ENCODE measurements at regions not wholly inside any gene's neighbourhood (a gene's known extent, or its start where the extent isn't known, plus 50 kb on each side); places are given as distances from the start of the nearest gene placed in this dataset.

DNA sequence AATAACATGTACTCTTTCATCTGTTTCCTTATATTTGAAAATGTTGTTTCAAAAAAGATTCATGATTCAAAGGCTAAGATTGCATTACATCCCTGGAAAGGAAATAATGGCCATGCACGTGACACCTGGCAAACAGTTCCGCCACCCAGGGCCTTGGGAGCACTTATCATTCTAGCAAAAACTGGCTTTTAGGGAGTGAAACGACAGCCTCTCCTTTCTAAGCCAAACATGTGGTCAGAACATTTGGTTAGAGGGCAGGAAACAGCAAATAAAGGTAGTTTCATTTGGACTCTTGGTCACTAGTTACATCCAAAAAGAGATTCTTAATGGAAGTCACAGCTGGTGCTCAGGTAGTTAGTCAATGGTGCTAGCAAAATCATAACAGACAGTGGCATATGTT is 83.5 kb downstream of the FAS start:
- TF ChIP-seq EZH2phosphoT487 (IDR thresholded peaks at IDR 0.05; ENCODE audit: borderline replicate concordance, low read depth, low read length) = no peak
- TF ChIP-seq, protein P1, sequence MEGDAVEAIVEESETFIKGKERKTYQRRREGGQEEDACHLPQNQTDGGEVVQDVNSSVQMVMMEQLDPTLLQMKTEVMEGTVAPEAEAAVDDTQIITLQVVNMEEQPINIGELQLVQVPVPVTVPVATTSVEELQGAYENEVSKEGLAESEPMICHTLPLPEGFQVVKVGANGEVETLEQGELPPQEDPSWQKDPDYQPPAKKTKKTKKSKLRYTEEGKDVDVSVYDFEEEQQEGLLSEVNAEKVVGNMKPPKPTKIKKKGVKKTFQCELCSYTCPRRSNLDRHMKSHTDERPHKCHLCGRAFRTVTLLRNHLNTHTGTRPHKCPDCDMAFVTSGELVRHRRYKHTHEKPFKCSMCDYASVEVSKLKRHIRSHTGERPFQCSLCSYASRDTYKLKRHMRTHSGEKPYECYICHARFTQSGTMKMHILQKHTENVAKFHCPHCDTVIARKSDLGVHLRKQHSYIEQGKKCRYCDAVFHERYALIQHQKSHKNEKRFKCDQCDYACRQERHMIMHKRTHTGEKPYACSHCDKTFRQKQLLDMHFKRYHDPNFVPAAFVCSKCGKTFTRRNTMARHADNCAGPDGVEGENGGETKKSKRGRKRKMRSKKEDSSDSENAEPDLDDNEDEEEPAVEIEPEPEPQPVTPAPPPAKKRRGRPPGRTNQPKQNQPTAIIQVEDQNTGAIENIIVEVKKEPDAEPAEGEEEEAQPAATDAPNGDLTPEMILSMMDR (conservative IDR thresholded peaks at IDR 0.05; ENCODE audit: low read length) = no peak
- ChIA-PET CTCF (ENCODE audit: unreplicated experiment) (no interaction called here), POLR2A (no interaction called here)
- no peak for DNase-seq (ENCODE audit: low spot score)
- H3K9me3 ChIP-seq (ENCODE audit: low read length) = no peaks in the 10 kb centered on the region
- no peaks in the 10 kb centered on the region for H3K79me2 ChIP-seq (ENCODE audit: insufficient read depth, low read depth, low read length)
- no peak overlapping the region for H3K4me2 ChIP-seq (ENCODE audit: low read length)
- no peaks in the 10 kb centered on the region for H3K4me1 ChIP-seq (ENCODE audit: insufficient read depth, low read length, poor library complexity, severe bottlenecking)
- BruUV-seq (replicated peaks) = no TSS peak
- H3K27ac ChIP-seq (ENCODE audit: low read depth, low read length, poor library complexity, severe bottlenecking) = no peak overlapping the region
- H2AFZ ChIP-seq (ENCODE audit: low read length) = no peak overlapping the region
- no peak overlapping the region for H3K4me3 ChIP-seq (ENCODE audit: low read depth, low read length, poor library complexity, severe bottlenecking)
- no peaks in the 10 kb centered on the region for H4K20me1 ChIP-seq (ENCODE audit: insufficient read depth, low read length)
- intact Hi-C loops (cut with micrococcal nuclease; ENCODE audit: unreplicated experiment) = no loop called here
- H3K36me3 ChIP-seq (ENCODE audit: insufficient read depth, low read length) = no peaks in the 10 kb centered on the region
- no peaks in the 10 kb centered on the region for H3K9me2 ChIP-seq (ENCODE audit: insufficient read depth, low read length)

DNA sequence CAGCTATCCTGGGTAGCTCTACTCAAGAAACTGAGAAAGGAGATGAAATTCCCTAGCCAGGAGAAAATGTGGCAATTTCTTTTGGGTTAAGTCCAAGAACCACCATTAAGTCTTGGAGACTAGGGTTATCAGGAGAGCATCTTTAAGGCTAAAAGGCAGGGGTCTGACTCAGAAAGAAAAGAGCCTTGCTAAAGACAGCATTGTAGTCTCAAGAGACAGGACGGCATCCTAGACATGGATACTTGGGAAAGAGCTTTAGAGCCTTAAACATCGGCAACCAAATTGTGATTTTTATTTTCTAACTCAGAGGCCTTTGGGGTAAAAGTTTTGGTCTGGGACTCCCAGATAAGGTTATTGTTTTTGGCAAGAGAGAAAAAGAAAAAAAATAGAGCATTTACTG is 83.1 kb downstream of the FAS start:
- POLR2A ChIA-PET = no interaction called here
- H3K9me2 ChIP-seq (ENCODE audit: insufficient read depth, low read length) = no peaks in the 10 kb centered on the region
- no peaks in the 10 kb centered on the region for H4K20me1 ChIP-seq (ENCODE audit: insufficient read depth, low read length)
- TF ChIP-seq EZH2phosphoT487 (IDR thresholded peaks at IDR 0.05; ENCODE audit: borderline replicate concordance, low read depth, low read length) = no peak
- TF ChIP-seq, protein P1 (conservative IDR thresholded peaks at IDR 0.05; ENCODE audit: low read length) = no peak
- no peak overlapping the region for H3K4me2 ChIP-seq (ENCODE audit: low read length)
- no peaks in the 10 kb centered on the region for H3K4me1 ChIP-seq (ENCODE audit: insufficient read depth, low read length, poor library complexity, severe bottlenecking)
- CTCF ChIA-PET (ENCODE audit: unreplicated experiment) = no interaction called here
- no TSS peak for BruUV-seq (replicated peaks)
- H3K9me3 ChIP-seq (ENCODE audit: low read length) = no peaks in the 10 kb centered on the region
- no peak overlapping the region for H2AFZ ChIP-seq (ENCODE audit: low read length)
- DNase-seq (ENCODE audit: low spot score) = no peak
- H3K4me3 ChIP-seq (ENCODE audit: low read depth, low read length, poor library complexity, severe bottlenecking) = no peak overlapping the region
- no peaks in the 10 kb centered on the region for H3K79me2 ChIP-seq (ENCODE audit: insufficient read depth, low read depth, low read length)
- no peak overlapping the region for H3K27ac ChIP-seq (ENCODE audit: low read depth, low read length, poor library complexity, severe bottlenecking)
- intact Hi-C loops (cut with micrococcal nuclease; ENCODE audit: unreplicated experiment) = no loop called here
- H3K36me3 ChIP-seq (ENCODE audit: insufficient read depth, low read length) = no peaks in the 10 kb centered on the region

DNA sequence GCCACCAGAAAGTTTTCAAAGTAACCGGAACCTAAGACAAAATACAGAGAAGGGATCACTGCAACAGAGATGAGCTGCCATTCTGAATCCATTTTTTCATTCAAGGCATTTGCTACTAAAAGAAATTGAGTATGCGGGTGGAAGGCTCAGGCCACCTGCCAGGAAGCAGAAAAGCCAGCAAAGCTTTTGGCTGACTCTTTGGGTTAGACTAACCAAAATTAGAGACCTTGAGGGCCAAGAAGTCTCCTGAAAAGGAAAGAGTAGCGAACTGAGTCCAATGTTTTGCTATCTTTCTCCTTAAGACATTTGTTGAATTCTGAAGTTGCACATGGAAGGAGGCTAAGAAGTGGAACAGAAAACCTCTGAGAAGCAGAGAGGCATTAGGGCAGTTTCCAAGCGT is 79.0 kb downstream of the FAS start:
- CTCF ChIA-PET (ENCODE audit: unreplicated experiment) = no interaction called here
- intact Hi-C loops (cut with micrococcal nuclease; ENCODE audit: unreplicated experiment) = no loop called here
- H3K4me1 ChIP-seq (ENCODE audit: insufficient read depth, low read length, poor library complexity, severe bottlenecking) = no peaks in the 10 kb centered on the region
- no peak overlapping the region for H2AFZ ChIP-seq (ENCODE audit: low read length)
- no peak overlapping the region for H3K4me3 ChIP-seq (ENCODE audit: low read depth, low read length, poor library complexity, severe bottlenecking)
- H3K79me2 ChIP-seq (ENCODE audit: insufficient read depth, low read depth, low read length) = no peaks in the 10 kb centered on the region
- no peaks in the 10 kb centered on the region for H4K20me1 ChIP-seq (ENCODE audit: insufficient read depth, low read length)
- BruUV-seq (replicated peaks) = no TSS peak
- H3K9me2 ChIP-seq (ENCODE audit: insufficient read depth, low read length) = no peaks in the 10 kb centered on the region
- H3K27ac ChIP-seq (ENCODE audit: low read depth, low read length, poor library complexity, severe bottlenecking) = no peak overlapping the region
- H3K4me2 ChIP-seq (ENCODE audit: low read length) = no peak overlapping the region
- POLR2A ChIA-PET = interaction anchor here (0.9 to 1.0 kb wide), 2 partner anchors 9 to 32 kb away, joined by 3 to 4 read pairs; no protein-coding TSS in a partner anchor
- no peaks in the 10 kb centered on the region for H3K9me3 ChIP-seq (ENCODE audit: low read length)
- TF ChIP-seq, protein P1 (conservative IDR thresholded peaks at IDR 0.05; ENCODE audit: low read length) = no peak
- no peak for TF ChIP-seq EZH2phosphoT487 (IDR thresholded peaks at IDR 0.05; ENCODE audit: borderline replicate concordance, low read depth, low read length)
- DNase-seq (ENCODE audit: low spot score) = no peak
- H3K36me3 ChIP-seq (ENCODE audit: insufficient read depth, low read length) = no peaks in the 10 kb centered on the region

Measured in OCI-LY7 (cell line).